A673 (cell line): ENCODE measurements at regions not wholly inside any gene's neighbourhood (a gene's known extent, or its start where the extent isn't known, plus 50 kb on each side); places are given as distances from the start of the nearest gene placed in this dataset.

Source experiments
- BruUV-seq: library from RNA; stranded (reverse); fragments of 400-500 nt; replicated peaks from 2 replicates; lab custom pipeline; 2021; lab: Mats Ljungman, UMichigan
- CTCF ChIA-PET: fragments of 300-600 bp; sonication (Branson Sonifier 250); formaldehyde crosslinking; loops from one replicate; lab custom pipeline; 2022; ENCODE audit warnings: antibody characterized with exemption; lab: Charles Lee
- POLR2A ChIA-PET: fragments of 300-600 bp; sonication (Branson Sonifier 250); formaldehyde crosslinking; loops from one replicate; lab custom pipeline; 2022; ENCODE audit warnings: antibody characterized with exemption; ENCODE audit not compliant: low non-redundant PET; lab: Charles Lee
- DNase-seq: peaks from one replicate; pipeline ENCODE4 v3.0.0-alpha.2; 2015; ENCODE audit warnings: low spot score
- H3K27ac ChIP-seq: fragments of 200-600 bp; sonication (generic); 2 replicates; pipeline ENCODE4 v1.5.1; 2016; ENCODE audit warnings: mixed run types, low read depth, mild to moderate bottlenecking, mixed read lengths, antibody characterized with exemption, low read length; ENCODE audit not compliant: poor library complexity, severe bottlenecking
- H3K27me3 ChIP-seq: fragments of 200-600 bp; sonication (generic); replicated peaks from 2 replicates; pipeline ENCODE4 v1.6.1; 2017; ENCODE audit warnings: mixed run types, low read depth, mild to moderate bottlenecking, mixed read lengths, antibody characterized with exemption, low read length; ENCODE audit not compliant: insufficient read depth, poor library complexity
- H3K36me3 ChIP-seq: fragments of 200-600 bp; sonication (generic); 2 replicates; pipeline ENCODE4 v1.6.1; 2016; ENCODE audit warnings: mixed run types, mild to moderate bottlenecking, mixed read lengths, antibody characterized with exemption, low read length; ENCODE audit not compliant: insufficient read depth, poor library complexity, severe bottlenecking
- H3K4me1 ChIP-seq: fragments of 200-600 bp; sonication (generic); 2 replicates; pipeline ENCODE4 v1.6.1; 2017; ENCODE audit warnings: mixed run types, mild to moderate bottlenecking, mixed read lengths, antibody characterized with exemption, low read length; ENCODE audit not compliant: insufficient read depth, poor library complexity, severe bottlenecking
- H3K4me3 ChIP-seq: fragments of 200-600 bp; sonication (generic); 2 replicates; pipeline ENCODE4 v1.5.1; 2016; ENCODE audit warnings: low read depth, mixed run types, mild to moderate bottlenecking, mixed read lengths, low read length; ENCODE audit not compliant: poor library complexity, severe bottlenecking
- H3K9me3 ChIP-seq: fragments of 200-600 bp; sonication (generic); 2 replicates; pipeline ENCODE4 v1.6.1; 2016; ENCODE audit warnings: mixed run types, low read depth, mild to moderate bottlenecking, mixed read lengths, antibody characterized with exemption, low read length; ENCODE audit not compliant: poor library complexity, severe bottlenecking
- CTCF ChIP-seq: fragments of 300-800, 200-600 bp; sonication (generic); conservative IDR thresholded peaks from 2 replicates; pipeline ENCODE4 v1.5.1; 2017; ENCODE audit warnings: low read depth, mild to moderate bottlenecking, antibody characterized with exemption, low read length, moderate library complexity, mixed read lengths
- EZH2 ChIP-seq: fragments of 200-600 bp; sonication (generic); IDR thresholded peaks from 2 replicates; pipeline ENCODE4 v1.6.1; 2017; ENCODE audit warnings: borderline replicate concordance, low read depth, mild to moderate bottlenecking, mixed read lengths, antibody characterized with exemption, low read length; ENCODE audit not compliant: poor library complexity, severe bottlenecking
- intact Hi-C: fragments of 100-400 bp; cut with micrococcal nuclease; formaldehyde crosslinking; loops from one replicate; pipeline ENCODE4 v1.10.0; 2022; ENCODE audit not compliant: unreplicated experiment

GRCh38 chr22:48175721-48176120 lies 1413.3 kb downstream of the TBC1D22A start:
- H3K4me3 ChIP-seq: no peak overlapping the region
- POLR2A ChIA-PET: no interaction called here
- no peaks in the 10 kb centered on the region for H3K4me1 ChIP-seq
- H3K27ac ChIP-seq: no peak overlapping the region
- H3K9me3 ChIP-seq: no peaks in the 10 kb centered on the region
- no peaks in the 10 kb centered on the region for H3K36me3 ChIP-seq
- peaks cover 16% of the 10 kb centered on the region for H3K27me3 ChIP-seq
- no peak for DNase-seq
- CTCF ChIA-PET: no interaction called here
- intact Hi-C loops: no loop called here
- BruUV-seq: no TSS peak
- no peak for TF ChIP-seq CTCF
- no peak for TF ChIP-seq EZH2

GRCh38 chr22:48173773-48174160 lies 1411.3 kb downstream of the TBC1D22A start:
- H3K27ac ChIP-seq: no peak overlapping the region
- peaks cover 16% of the 10 kb centered on the region for H3K27me3 ChIP-seq
- H3K4me3 ChIP-seq: no peak overlapping the region
- no peaks in the 10 kb centered on the region for H3K36me3 ChIP-seq
- POLR2A ChIA-PET: no interaction called here
- CTCF ChIA-PET: no interaction called here
- no peak for DNase-seq
- intact Hi-C loops: no loop called here
- no peaks in the 10 kb centered on the region for H3K9me3 ChIP-seq
- no TSS peak for BruUV-seq
- H3K4me1 ChIP-seq: no peaks in the 10 kb centered on the region
- no peak for TF ChIP-seq EZH2
- TF ChIP-seq CTCF: no peak

GRCh38 chr22:48173061-48173772 lies 1410.8 kb downstream of the TBC1D22A start:
- Histone ChIP-seq H3K27ac (no peak overlapping the region), H3K4me1 (no peaks in the 10 kb centered on the region), H3K27me3 (peaks cover 16% of the 10 kb centered on the region), H3K4me3 (no peak overlapping the region), H3K9me3 (no peaks in the 10 kb centered on the region), H3K36me3 (no peaks in the 10 kb centered on the region)
- DNase-seq: no peak
- no peak for TF ChIP-seq CTCF
- no peak for TF ChIP-seq EZH2
- no TSS peak for BruUV-seq
- ChIA-PET POLR2A (no interaction called here), CTCF (no interaction called here)
- intact Hi-C loops: no loop called here
